ENCODE measurements at regions not wholly inside any gene's neighbourhood (a gene's known extent, or its start where the extent isn't known, plus 50 kb on each side); places are given as distances from the start of the nearest gene placed in this dataset.

DNA sequence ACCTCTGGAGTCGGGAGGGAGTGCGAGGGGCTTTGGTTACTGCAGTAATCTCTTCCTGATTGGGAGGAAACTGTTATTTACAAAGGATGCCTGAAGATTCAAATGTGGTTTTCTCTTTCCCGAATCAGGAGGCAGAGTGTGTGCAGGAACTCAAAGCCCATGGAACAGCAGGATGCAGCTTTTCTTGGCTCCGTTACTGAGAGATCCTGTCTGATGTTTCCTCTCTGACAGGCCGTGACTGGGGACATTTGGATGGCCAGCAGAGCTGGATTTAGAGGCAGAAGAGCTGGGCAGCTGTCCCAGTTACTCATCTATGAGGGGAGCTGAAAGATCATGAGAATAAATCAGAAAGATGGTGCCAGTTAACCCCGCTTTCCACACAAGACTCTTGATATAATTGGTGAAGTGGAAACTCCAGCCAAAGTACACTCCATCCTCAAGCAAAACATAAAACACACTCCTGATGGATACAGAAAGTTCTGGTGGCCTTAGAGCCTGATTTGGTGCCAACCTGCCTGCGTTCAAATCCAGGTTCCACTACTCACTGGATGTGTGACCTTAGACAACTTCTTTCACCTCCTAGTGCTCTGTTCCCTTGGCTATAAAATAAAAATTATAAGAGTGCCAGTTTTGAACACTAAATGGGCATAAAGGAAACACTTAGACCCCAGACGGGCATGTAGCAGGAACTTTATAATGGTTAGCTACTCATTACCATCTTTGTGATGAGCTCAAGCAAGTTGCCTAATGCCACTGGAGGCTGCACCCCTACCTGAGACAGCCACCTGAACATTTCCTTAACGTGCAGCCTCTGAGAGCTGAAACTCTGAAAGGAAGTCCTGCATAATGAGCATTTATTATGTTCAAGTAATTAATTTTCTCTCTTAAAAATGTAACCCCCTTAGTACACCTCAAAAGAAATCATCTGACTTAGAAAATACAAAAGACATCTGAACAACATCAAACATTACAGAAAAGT, 349.0 kb upstream of the GATB start:
- H3K27me3 Mint-ChIP-seq (ENCODE audit: low read depth, poor library complexity) = no peaks in the 10 kb centered on the region
- H3K4me1 Mint-ChIP-seq = peaks cover 89% of the 10 kb centered on the region
- H3K4me3 Mint-ChIP-seq = no peak overlapping the region

DNA sequence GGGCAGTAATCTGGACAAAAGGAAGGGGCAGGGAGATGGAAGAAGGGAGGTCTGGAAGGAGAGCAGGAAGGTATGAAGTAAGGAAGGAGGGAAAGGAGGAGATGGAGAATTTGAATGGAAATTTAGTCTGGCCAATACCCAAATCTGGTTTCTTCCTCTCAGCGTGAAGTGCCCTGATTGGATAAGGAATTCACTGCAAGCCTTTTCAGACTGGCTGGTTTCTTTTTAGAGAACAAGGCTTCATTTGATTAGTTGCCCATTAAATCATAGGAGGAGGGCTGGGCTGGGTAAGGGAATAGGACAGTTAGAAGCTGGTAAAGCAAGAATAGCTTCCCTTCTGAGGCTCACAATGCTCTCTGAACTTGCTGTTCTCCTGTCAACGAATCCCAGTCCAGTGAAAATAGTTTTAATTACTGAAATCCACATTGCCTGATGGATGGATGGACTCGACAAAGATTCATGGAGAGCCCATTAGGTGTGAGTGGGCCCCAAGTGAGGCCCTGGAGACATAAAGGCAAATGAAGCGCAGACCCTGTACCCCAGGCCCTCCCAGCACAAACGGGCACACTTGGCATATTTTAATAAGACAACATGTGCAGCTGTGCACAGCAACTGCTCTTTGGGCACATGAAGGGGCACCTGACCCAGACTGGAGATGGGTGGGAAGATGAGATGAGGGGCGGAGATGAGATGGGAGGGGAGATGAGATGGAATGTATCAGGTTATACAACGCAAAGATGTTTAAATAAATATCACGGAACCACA, 347.1 kb upstream of the GATB start:
- Mint-ChIP-seq H3K4me3 (peak overlapping the region; percentile 11), H3K27ac (peak overlapping the region; percentile 36), H3K36me3 (ENCODE audit: low read depth) (no peaks in the 10 kb centered on the region), H3K4me1 (peaks cover 89% of the 10 kb centered on the region), H3K9me3 (no peaks in the 10 kb centered on the region), H3K27me3 (ENCODE audit: low read depth, poor library complexity) (no peaks in the 10 kb centered on the region)
- TF ChIP-seq, protein P1, sequence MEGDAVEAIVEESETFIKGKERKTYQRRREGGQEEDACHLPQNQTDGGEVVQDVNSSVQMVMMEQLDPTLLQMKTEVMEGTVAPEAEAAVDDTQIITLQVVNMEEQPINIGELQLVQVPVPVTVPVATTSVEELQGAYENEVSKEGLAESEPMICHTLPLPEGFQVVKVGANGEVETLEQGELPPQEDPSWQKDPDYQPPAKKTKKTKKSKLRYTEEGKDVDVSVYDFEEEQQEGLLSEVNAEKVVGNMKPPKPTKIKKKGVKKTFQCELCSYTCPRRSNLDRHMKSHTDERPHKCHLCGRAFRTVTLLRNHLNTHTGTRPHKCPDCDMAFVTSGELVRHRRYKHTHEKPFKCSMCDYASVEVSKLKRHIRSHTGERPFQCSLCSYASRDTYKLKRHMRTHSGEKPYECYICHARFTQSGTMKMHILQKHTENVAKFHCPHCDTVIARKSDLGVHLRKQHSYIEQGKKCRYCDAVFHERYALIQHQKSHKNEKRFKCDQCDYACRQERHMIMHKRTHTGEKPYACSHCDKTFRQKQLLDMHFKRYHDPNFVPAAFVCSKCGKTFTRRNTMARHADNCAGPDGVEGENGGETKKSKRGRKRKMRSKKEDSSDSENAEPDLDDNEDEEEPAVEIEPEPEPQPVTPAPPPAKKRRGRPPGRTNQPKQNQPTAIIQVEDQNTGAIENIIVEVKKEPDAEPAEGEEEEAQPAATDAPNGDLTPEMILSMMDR (IDR thresholded peaks at IDR 0.05) = no peak
- no peak for DNase-seq

More for the DNA sequence above, 349.0 kb upstream of the GATB start:
- DNase-seq = no peak
- H3K9me3 Mint-ChIP-seq = no peaks in the 10 kb centered on the region
- H3K36me3 Mint-ChIP-seq (ENCODE audit: low read depth) = no peaks in the 10 kb centered on the region
- TF ChIP-seq, protein P1 (IDR thresholded peaks at IDR 0.05) = no peak
- H3K27ac Mint-ChIP-seq = peak overlapping the region; percentile 92

DNA sequence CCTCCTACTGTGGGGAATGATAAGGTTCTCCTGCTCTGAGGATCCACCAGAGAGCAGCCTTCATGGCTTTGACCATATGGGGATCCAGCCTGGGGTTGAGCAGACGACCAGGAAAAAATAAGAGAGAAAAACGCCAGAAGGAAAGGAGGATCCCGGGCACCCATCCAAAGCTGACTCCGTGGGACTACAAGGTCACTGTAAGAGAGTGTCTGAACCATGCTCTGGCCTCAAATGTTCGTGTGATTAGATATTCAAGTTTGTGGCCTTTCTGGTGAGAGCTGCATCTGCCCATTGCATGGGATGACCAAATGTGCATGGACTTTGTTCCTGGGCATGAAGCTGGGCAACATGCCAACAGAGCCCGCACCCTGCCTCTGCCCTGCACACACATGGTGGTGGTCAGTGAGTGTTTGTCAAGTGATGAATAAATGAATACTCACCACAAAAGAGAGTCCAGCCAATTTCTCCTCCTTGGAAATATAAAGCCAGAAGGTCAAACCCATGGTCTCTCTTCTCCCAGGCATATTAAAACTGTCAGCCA, 346.0 kb upstream of the GATB start:
- Mint-ChIP-seq H3K4me1 (peaks cover 89% of the 10 kb centered on the region), H3K27ac (no peak overlapping the region), H3K27me3 (ENCODE audit: low read depth, poor library complexity) (no peaks in the 10 kb centered on the region), H3K36me3 (ENCODE audit: low read depth) (no peaks in the 10 kb centered on the region), H3K9me3 (no peaks in the 10 kb centered on the region), H3K4me3 (no peak overlapping the region)
- no peak for DNase-seq
- TF ChIP-seq, protein P1 (IDR thresholded peaks at IDR 0.05) = no peak

DNA sequence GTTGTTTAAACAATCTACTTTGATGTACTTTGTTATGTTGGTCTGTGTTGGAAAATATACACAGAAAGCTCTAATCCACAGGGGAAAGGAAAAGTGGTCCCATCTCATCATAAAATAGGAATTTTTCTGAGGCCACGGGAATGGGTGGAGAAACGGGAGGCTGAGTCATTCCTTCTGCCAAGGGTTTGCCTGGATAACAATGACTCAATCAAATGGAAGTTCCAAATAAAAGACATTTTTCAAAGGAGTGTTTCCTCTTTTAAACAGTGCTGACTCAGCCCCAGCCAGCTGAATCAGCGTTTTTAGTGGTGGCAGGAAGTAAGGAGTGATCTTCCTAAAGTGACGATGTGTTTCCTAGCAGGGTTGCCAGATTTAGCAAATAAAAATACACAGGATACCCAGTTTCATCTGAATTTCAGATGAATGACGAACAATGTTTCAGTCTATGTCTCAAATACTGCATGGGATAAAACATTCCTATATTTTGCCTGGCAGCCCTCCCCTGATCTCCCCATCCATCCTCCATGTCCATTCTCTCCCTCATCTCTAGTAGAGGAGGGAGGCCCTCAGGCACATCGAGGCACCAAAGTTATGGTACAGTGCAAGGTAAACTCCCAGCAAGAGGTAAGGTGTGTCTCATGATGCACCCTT, 345.4 kb upstream of the GATB start:
- peak overlapping the region; percentile 21 for H3K4me3 Mint-ChIP-seq
- H3K36me3 Mint-ChIP-seq (ENCODE audit: low read depth) = no peaks in the 10 kb centered on the region
- TF ChIP-seq, protein P1 (IDR thresholded peaks at IDR 0.05) = no peak
- H3K9me3 Mint-ChIP-seq = no peaks in the 10 kb centered on the region
- H3K27ac Mint-ChIP-seq = no peak overlapping the region
- no peaks in the 10 kb centered on the region for H3K27me3 Mint-ChIP-seq (ENCODE audit: low read depth, poor library complexity)
- H3K4me1 Mint-ChIP-seq = peaks cover 93% of the 10 kb centered on the region
- DNase-seq = no peak

DNA sequence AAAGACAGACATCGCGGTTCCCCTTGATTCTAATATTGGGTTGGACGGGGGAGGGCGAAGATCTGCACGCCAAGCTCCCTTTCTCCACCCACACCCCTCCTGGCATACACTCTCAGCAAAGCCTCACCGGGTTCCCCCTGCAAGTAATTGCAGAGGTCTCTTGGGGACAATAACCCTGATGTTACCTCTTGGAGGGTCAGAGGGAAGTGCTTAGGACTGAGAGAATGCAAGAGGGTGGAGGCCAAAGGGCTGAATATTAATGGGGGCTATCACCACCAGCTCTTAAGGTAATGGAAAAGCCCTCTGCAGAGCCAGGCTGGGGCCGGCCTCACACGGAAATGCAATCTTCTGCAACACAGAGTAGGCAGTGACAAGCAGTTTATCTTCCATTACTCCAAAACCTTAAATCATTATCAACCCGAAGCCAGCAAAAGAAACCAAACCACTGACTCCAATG, 344.1 kb upstream of the GATB start:
- Mint-ChIP-seq H3K27ac (peak overlapping the region; percentile 47), H3K4me1 (peaks cover 98% of the 10 kb centered on the region), H3K4me3 (peak overlapping the region; percentile 13)

More for the DNA sequence above, 344.1 kb upstream of the GATB start:
- DNase-seq = peak; percentile 28
- Mint-ChIP-seq H3K27me3 (ENCODE audit: low read depth, poor library complexity) (peaks cover 7% of the 10 kb centered on the region), H3K36me3 (ENCODE audit: low read depth) (no peaks in the 10 kb centered on the region), H3K9me3 (no peaks in the 10 kb centered on the region)
- TF ChIP-seq, protein P1 (IDR thresholded peaks at IDR 0.05) = no peak

All from nephron progenitor cell (in vitro differentiated cells).